GM21737 (cell line): ENCODE measurements at regions not wholly inside any gene's neighbourhood (a gene's known extent, or its start where the extent isn't known, plus 50 kb on each side); places are given as distances from the start of the nearest gene placed in this dataset.
A peak's percentile ranks its signal among the peaks of the same experiment; 100 is the strongest.

Experiments
- ATAC-seq: cut with Tn5 transposase; IDR thresholded peaks from one replicate; pipeline ENCODE4 v1.9.1; 2021; ENCODE audit warnings: mild to moderate bottlenecking, moderate library complexity; ENCODE audit not compliant: unreplicated experiment

- ATAC-seq, result no peak
Measured at GRCh38 chr13:76461484-76461883, 424.7 kb downstream of the KCTD12 start.

- ATAC-seq, result no peak
Measured at GRCh38 chr13:76459863-76460262, 426.3 kb downstream of the KCTD12 start.

GRCh38 chr13:76455960-76456359 is 430.2 kb downstream of the KCTD12 start:
- ATAC-seq, result no peak

GRCh38 chr13:76454991-76455390 is 431.2 kb downstream of the KCTD12 start:
- ATAC-seq, result no peak

GRCh38 chr13:76449716-76450115 is 436.5 kb downstream of the KCTD12 start:
- no peak for ATAC-seq

DNA sequence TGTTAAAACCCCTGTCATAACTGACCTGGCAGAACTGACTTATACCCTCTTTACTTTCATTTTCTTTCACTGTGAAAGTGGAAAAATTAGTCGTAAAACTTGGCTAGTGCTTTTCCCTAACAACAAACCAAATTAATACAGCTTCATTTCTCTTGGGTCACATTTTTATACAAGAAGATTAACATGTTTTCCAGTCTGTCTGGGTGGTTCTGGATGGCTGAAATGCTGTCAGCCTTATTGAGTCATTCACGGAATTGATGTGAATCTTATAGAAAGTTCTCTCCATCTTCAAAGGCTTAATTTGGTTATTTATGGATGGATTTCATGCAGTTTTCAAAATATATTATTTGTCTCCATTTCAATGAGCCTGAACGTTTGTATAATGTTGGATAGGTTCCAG is 440.0 kb downstream of the KCTD12 start:
- no peak for ATAC-seq

DNA sequence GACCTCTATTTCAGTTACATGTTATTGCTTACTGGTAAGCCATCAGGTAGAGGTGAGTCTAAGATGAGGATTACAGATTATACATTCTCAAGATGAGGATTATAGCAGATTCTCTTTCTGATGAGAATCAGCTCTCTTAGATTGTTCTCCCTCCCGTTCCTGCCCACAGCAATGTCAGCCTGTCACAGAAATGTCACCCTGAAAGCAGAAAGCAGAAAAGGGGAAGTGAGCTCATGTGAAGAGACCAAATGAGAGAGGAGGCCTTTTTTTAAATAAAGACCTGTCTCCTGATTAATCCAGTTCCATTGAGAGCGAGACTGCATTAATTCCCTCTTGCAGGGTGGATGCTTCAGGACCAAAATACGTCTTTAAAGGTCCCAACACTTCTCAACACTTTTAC is 445.6 kb downstream of the KCTD12 start:
- ATAC-seq, result peak; percentile 90

GRCh38 chr13:76439546-76439945 is 446.7 kb downstream of the KCTD12 start:
- ATAC-seq, result no peak

DNA sequence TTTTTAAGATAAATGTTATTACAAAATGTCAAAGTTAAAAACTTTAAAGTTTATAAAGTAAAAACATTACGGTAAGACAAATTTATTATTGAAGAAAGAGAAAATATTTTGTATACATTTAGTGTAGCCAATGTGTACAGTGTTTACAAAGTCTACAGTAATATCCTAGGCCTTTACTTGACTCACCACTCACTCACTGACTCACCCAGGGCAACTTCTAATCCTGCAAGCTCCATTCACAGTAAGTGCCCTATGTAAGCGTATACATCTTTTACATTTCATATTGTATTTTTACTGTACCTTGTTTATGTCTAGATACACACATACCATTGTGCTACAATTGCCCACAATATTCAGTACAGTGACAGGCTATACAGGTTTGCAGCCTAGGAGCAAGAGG is 448.2 kb downstream of the KCTD12 start:
- no peak for ATAC-seq

DNA sequence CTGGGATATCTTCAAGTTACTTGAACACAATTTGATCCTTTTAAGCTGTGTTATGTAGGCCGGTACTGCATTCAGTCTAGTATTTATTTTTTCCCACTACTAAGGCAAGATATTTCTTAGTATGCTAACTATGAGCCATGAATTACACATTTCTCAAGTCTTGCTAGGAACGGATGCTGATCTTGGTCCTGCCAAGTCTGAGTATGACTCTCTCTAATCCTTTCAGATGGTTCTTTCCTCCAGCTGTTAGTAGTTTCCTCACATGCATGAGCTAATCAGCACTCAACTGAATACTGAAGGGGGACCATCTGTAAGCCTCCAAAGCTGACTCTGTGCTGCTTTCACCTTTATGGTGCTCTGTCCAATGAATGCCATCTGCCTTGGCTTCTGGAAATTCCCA is 460.3 kb downstream of the KCTD12 start:
- no peak for ATAC-seq

- no peak for ATAC-seq
Measured at GRCh38 chr13:76421011-76421410, 465.2 kb downstream of the KCTD12 start.

DNA sequence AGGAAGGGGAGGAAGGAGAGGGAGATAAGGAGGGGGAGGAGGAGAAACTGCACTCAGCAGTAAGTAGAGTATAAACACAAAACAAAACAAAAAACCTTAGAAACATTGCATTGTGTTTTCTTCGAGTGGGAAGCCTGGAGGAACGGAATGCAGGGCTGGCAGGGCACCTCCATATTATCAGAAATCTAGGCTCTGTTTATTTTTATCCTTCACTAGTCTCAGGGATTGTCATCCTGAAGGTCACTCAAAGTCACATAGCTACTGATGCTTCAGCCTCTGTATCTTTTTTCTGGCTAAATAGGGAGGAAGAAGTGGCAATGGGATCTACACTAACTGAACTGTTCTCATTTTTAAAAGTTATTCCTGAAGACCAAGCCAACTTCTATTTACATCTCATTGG is 467.8 kb downstream of the KCTD12 start:
- ATAC-seq, result no peak

DNA sequence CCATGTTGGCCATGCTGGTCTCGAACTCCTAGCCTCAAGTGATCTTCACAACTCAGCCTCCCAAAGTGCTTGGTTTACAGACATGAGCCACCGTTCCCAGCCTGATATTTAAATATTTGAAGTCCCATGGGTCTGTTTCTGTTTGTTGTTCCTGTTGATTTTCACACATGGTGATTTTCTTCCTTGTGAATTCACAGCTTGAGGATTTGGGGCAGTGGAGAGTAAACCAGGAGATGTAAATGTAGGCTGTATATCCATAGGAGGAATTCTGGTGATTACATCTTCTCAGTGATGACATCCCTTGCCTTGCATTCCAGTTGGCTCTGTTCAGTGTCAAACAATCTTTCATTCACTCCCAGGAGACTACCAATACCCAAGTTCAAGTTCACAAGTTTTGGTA is 471.9 kb downstream of the KCTD12 start:
- no peak for ATAC-seq

- no peak for ATAC-seq
Measured at GRCh38 chr13:76406243-76406642, 480.0 kb downstream of the KCTD12 start.

GRCh38 chr13:76398425-76398824 is 487.8 kb downstream of the KCTD12 start:
- no peak for ATAC-seq

GRCh38 chr13:76397413-76397812 is 488.8 kb downstream of the KCTD12 start:
- no peak for ATAC-seq

- ATAC-seq, result no peak
Measured at GRCh38 chr13:76389321-76389720, 496.9 kb downstream of the KCTD12 start.

DNA sequence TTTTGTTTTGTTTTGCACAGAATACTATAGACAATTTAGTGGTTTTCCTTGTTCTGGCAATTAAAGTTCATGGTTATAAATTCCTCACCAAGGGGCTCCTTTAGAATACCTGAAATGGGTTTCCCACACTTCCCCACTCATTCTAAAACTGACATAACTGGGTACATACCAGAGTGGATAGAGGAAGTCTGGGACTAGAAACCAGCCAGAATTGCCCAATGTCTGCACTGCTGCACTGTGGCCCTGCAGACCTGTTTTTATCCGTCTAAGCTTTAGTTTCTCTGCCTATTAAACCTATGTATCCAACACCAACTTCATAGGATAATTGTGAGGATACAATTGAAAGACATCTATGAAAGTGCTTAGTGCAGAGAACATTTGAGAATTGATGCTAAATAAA is 498.6 kb downstream of the KCTD12 start:
- no peak for ATAC-seq

- no peak for ATAC-seq
Measured at GRCh38 chr13:76386321-76386720, 499.9 kb downstream of the KCTD12 start.

GRCh38 chr13:76385586-76385985 is 500.6 kb downstream of the KCTD12 start:
- ATAC-seq, result no peak

DNA sequence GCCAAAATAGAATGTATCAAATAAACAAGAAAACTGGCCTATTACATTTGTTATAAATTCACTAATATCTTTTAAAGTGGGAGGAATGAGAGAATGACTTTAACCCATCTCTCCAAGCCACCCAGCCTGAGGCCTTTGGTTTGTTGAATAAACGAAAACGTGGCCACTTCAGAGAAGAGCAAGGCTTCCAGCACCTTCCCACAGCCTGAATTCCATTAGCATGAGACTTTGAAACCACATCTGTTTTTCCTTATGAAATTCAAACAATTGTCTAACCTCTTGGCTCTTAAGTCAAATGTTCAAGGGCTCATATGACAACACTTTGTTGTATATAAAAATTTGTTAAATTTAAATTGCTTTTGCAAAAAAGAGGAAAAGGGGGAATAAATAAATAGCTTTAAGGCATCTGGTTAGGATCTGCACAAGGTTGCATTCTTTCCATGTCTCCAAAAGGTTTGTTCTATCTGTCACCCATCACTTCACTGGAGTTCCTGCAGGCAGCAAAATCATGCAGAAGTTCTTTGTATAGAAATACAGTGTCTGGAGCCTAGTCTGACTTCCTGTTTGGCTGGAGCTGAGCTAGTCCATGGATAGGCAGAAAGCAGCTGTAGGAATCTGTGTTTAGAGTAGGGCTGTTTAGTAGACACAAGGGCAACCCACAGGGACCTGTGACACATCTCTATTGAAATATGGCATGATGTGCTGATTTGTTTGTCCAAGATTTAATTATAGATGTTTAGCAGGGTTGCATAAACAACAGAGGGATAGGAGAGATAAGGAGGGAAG is 502.3 kb downstream of the KCTD12 start:
- ATAC-seq, result no peak

DNA sequence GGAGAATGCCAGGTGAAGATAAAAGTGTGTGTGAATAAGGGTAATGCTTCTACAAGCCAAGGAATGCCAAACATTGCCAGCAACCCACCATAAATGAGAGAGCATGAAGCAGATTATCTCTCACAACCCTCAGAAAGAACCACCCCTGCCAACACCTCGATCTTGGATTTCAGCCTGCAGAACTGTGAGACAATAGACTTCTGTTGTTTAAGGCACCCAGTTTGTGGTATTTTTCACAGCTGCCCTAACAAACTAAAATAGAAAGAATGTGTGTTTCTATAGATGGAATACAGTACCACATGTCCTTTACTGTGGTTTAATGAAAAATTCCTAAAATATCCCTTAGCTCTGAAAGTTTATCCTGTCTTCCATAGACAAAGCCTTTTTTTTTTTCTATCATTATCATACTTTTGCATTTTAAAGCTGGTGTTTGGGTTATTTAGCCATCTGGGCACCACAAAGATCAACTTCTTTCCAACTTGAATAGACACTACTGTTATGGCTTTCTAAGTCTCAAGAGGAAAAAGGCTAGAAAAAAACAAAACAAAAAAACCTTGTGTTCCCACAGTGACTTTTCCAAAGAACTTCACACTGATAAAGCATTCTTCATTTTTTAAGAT is 505.6 kb downstream of the KCTD12 start:
- no peak for ATAC-seq
